GM12873 (cell line): ENCODE measurements at regions not wholly inside any gene's neighbourhood (a gene's known extent, or its start where the extent isn't known, plus 50 kb on each side); places are given as distances from the start of the nearest gene placed in this dataset.

Source experiments
- TF ChIP-seq, protein P1 (sequence below): IDR thresholded peaks from 2 replicates; pipeline ENCODE4 v1.5.1; 2012; ENCODE audit warnings: low read depth, mild to moderate bottlenecking, moderate library complexity, low read length, control low read depth; ENCODE audit not compliant: insufficient read depth; ENCODE audit errors: missing control alignments

GRCh38 chr3:80445641-80446040 is 677.8 kb upstream of the ROBO1 start:
- TF ChIP-seq, protein P1, sequence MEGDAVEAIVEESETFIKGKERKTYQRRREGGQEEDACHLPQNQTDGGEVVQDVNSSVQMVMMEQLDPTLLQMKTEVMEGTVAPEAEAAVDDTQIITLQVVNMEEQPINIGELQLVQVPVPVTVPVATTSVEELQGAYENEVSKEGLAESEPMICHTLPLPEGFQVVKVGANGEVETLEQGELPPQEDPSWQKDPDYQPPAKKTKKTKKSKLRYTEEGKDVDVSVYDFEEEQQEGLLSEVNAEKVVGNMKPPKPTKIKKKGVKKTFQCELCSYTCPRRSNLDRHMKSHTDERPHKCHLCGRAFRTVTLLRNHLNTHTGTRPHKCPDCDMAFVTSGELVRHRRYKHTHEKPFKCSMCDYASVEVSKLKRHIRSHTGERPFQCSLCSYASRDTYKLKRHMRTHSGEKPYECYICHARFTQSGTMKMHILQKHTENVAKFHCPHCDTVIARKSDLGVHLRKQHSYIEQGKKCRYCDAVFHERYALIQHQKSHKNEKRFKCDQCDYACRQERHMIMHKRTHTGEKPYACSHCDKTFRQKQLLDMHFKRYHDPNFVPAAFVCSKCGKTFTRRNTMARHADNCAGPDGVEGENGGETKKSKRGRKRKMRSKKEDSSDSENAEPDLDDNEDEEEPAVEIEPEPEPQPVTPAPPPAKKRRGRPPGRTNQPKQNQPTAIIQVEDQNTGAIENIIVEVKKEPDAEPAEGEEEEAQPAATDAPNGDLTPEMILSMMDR, result no peak

GRCh38 chr3:80445053-80445452 is 677.3 kb upstream of the ROBO1 start:
- TF ChIP-seq, protein P1, result no peak

- TF ChIP-seq, protein P1, result no peak
Measured at GRCh38 chr3:80439490-80439889, 671.7 kb upstream of the ROBO1 start.

GRCh38 chr3:80434366-80434765 is 666.6 kb upstream of the ROBO1 start:
- TF ChIP-seq, protein P1, result no peak

- TF ChIP-seq, protein P1, result no peak
Measured at GRCh38 chr3:80424951-80425350, 657.2 kb upstream of the ROBO1 start.

GRCh38 chr3:80408030-80408721 is 640.4 kb upstream of the ROBO1 start:
- TF ChIP-seq, protein P1, result no peak

GRCh38 chr3:80405618-80406017 is 637.8 kb upstream of the ROBO1 start:
- TF ChIP-seq, protein P1, result no peak
